ENCODE measurements at regions not wholly inside any gene's neighbourhood (a gene's known extent, or its start where the extent isn't known, plus 50 kb on each side); places are given as distances from the start of the nearest gene placed in this dataset.

DNA sequence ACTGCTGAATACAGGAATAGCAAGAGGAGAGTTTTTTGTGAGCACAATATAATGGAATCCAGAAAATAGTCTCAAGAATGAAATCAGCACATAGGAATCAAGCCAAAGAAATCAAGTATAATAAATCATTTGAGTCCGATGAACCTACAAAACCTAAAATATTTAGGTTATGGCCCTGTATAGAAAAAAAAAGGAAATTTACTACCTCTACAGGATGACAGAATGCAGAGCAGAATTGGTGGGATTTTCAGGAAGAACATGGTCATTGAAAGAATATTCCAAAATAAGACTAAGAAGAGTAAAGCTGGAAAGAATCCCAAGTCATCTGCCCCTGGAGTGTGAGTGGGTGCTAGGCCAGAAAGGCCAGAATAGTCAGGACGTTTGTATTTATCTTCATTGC is 1041.2 kb upstream of the CDH2 start:
- H3K9ac ChIP-seq (ENCODE audit: control insufficient read depth, extremely low read depth, insufficient read depth, low read length): no peak overlapping the region
- no peaks in the 10 kb centered on the region for H3K79me2 ChIP-seq (ENCODE audit: control insufficient read depth, insufficient read depth, low read length)
- no peak for TF ChIP-seq EZH2 (IDR thresholded peaks at IDR 0.05; ENCODE audit: low read length)
- TF ChIP-seq, protein P1, sequence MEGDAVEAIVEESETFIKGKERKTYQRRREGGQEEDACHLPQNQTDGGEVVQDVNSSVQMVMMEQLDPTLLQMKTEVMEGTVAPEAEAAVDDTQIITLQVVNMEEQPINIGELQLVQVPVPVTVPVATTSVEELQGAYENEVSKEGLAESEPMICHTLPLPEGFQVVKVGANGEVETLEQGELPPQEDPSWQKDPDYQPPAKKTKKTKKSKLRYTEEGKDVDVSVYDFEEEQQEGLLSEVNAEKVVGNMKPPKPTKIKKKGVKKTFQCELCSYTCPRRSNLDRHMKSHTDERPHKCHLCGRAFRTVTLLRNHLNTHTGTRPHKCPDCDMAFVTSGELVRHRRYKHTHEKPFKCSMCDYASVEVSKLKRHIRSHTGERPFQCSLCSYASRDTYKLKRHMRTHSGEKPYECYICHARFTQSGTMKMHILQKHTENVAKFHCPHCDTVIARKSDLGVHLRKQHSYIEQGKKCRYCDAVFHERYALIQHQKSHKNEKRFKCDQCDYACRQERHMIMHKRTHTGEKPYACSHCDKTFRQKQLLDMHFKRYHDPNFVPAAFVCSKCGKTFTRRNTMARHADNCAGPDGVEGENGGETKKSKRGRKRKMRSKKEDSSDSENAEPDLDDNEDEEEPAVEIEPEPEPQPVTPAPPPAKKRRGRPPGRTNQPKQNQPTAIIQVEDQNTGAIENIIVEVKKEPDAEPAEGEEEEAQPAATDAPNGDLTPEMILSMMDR (optimal IDR thresholded peaks at IDR 0.05 in 1 of 3, IDR thresholded peaks at IDR 0.05 in 1 of 3, conservative IDR thresholded peaks at IDR 0.05 in 1 of 3; ENCODE audit: extremely low read depth in 1 of 3, insufficient read depth in 2 of 3, low read length in 3 of 3): no peak
- no peak overlapping the region for H3K4me2 ChIP-seq (ENCODE audit: control insufficient read depth, extremely low read depth, insufficient read depth, low read depth, low read length)
- H3K27me3 ChIP-seq (ENCODE audit: control insufficient read depth, extremely low read depth, insufficient read depth, low read length): no peaks in the 10 kb centered on the region
- no peak for FAIRE-seq
- H4K20me1 ChIP-seq (ENCODE audit: control insufficient read depth, extremely low read depth, insufficient read depth, low read length): no peaks in the 10 kb centered on the region
- no peak for DNase-seq (ENCODE audit: low read depth, low spot score)
- H3K4me1 ChIP-seq (ENCODE audit: control insufficient read depth, extremely low read depth, insufficient read depth, low read length): no peaks in the 10 kb centered on the region
- no peaks in the 10 kb centered on the region for H3K36me3 ChIP-seq (ENCODE audit: control insufficient read depth in 2 of 2, extremely low read depth in 1 of 2, insufficient read depth in 2 of 2, low read length in 2 of 2)
- H3K27ac ChIP-seq (ENCODE audit: control insufficient read depth, insufficient read depth, low read length): no peak overlapping the region
- H3K9me1 ChIP-seq (ENCODE audit: control insufficient read depth, extremely low read depth, insufficient read depth, low read length): no peaks in the 10 kb centered on the region
- dilution Hi-C loops (cut with MboI; ENCODE audit: extremely low pct_ligation_motif_present, low sequenced_read_pairs): no loop called here
- no peak overlapping the region for H2AFZ ChIP-seq (ENCODE audit: control insufficient read depth, low read length)
- no peak overlapping the region for H3K4me3 ChIP-seq (ENCODE audit: control insufficient read depth in 2 of 3, extremely low read depth in 1 of 3, insufficient read depth in 2 of 3, low read depth in 1 of 3, low read length in 3 of 3)
- H3K9me3 ChIP-seq (ENCODE audit: control insufficient read depth, low read depth, low read length): no peaks in the 10 kb centered on the region

DNA sequence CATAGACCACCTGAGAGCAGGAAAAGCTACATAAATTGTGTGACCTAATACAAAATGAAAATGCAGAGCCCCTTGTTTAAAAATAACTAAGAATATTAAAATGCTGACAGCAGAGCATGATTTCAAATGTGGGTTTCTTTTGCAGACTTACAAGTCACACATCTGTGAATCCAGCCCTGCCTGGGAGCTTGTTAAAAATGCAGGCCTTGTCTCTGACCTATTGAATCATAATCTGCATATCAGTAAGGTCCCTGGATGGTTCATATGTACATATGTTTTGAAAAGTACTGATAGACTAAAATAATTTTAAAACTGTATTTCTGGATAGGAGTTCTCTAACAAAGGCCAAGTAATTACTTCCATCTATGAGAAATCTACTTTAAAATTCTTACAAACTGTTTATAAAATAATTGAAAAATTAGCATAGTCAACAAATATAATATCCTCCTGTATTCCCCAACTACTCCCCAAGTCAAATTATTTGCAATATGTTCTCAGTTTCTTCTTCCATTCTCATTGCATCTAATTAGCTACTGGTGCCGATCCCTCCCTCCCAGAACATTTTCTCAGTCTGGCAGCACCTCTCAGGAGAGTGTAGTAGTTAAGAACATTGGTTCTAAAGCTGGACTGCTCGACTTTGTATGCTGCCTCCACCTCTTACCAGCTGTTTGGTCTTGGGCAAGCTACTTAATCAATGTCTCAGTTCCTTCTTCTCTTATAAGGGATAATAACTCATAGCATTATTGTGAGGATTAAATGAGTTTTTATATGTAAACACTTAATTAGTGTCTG is 1040.4 kb upstream of the CDH2 start:
- dilution Hi-C loops (cut with MboI; ENCODE audit: extremely low pct_ligation_motif_present, low sequenced_read_pairs): no loop called here
- H3K4me1 ChIP-seq (ENCODE audit: control insufficient read depth, extremely low read depth, insufficient read depth, low read length): no peaks in the 10 kb centered on the region
- H2AFZ ChIP-seq (ENCODE audit: control insufficient read depth, low read length): no peak overlapping the region
- H3K4me2 ChIP-seq (ENCODE audit: control insufficient read depth, extremely low read depth, insufficient read depth, low read depth, low read length): no peak overlapping the region
- no peaks in the 10 kb centered on the region for H3K79me2 ChIP-seq (ENCODE audit: control insufficient read depth, insufficient read depth, low read length)
- H3K9ac ChIP-seq (ENCODE audit: control insufficient read depth, extremely low read depth, insufficient read depth, low read length): no peak overlapping the region
- DNase-seq (ENCODE audit: low read depth, low spot score): no peak
- H4K20me1 ChIP-seq (ENCODE audit: control insufficient read depth, extremely low read depth, insufficient read depth, low read length): no peaks in the 10 kb centered on the region
- H3K27me3 ChIP-seq (ENCODE audit: control insufficient read depth, extremely low read depth, insufficient read depth, low read length): no peaks in the 10 kb centered on the region
- H3K27ac ChIP-seq (ENCODE audit: control insufficient read depth, insufficient read depth, low read length): no peak overlapping the region
- H3K9me3 ChIP-seq (ENCODE audit: control insufficient read depth, low read depth, low read length): no peaks in the 10 kb centered on the region
- H3K9me1 ChIP-seq (ENCODE audit: control insufficient read depth, extremely low read depth, insufficient read depth, low read length): no peaks in the 10 kb centered on the region
- no peak overlapping the region for H3K4me3 ChIP-seq (ENCODE audit: control insufficient read depth in 2 of 3, extremely low read depth in 1 of 3, insufficient read depth in 2 of 3, low read depth in 1 of 3, low read length in 3 of 3)
- FAIRE-seq: no peak
- TF ChIP-seq EZH2 (IDR thresholded peaks at IDR 0.05; ENCODE audit: low read length): no peak
- TF ChIP-seq, protein P1 (optimal IDR thresholded peaks at IDR 0.05 in 1 of 3, IDR thresholded peaks at IDR 0.05 in 1 of 3, conservative IDR thresholded peaks at IDR 0.05 in 1 of 3; ENCODE audit: extremely low read depth in 1 of 3, insufficient read depth in 2 of 3, low read length in 3 of 3): no peak
- no peaks in the 10 kb centered on the region for H3K36me3 ChIP-seq (ENCODE audit: control insufficient read depth in 2 of 2, extremely low read depth in 1 of 2, insufficient read depth in 2 of 2, low read length in 2 of 2)

Measured in keratinocyte (primary cell).